Esophagus muscularis mucosa (tissue), 4 donors: ENCODE measurements at regions not wholly inside any gene's neighbourhood (a gene's known extent, or its start where the extent isn't known, plus 50 kb on each side); places are given as distances from the start of the nearest gene placed in this dataset.

ENCODE experiments used
- EP300 ChIP-seq: sonication (generic); formaldehyde crosslinking; IDR thresholded peaks from one replicate; pipeline ENCODE4 v1.6.1; 2017; ENCODE audit warnings: antibody characterized with exemption
- POLR2A ChIP-seq: fragments of 450-650 bp; IDR thresholded peaks from one replicate; pipeline ENCODE4 v1.6.1; 2017; ENCODE audit warnings: antibody characterized with exemption, moderate library complexity, mild to moderate bottlenecking, low read depth
- TF ChIP-seq, protein P1 (sequence below), 3 experiments: fragments of 200-600 bp in 2 of 3; fragments of 450-650 bp in 1 of 3; sonication (generic) in 2 of 3; IDR thresholded peaks; one replicate each; pipeline ENCODE4 v1.5.1; 2017 to 2019; ENCODE audit warnings: antibody characterized with exemption in 3 of 3, mild to moderate bottlenecking in 2 of 3, moderate library complexity in 1 of 3

DNA sequence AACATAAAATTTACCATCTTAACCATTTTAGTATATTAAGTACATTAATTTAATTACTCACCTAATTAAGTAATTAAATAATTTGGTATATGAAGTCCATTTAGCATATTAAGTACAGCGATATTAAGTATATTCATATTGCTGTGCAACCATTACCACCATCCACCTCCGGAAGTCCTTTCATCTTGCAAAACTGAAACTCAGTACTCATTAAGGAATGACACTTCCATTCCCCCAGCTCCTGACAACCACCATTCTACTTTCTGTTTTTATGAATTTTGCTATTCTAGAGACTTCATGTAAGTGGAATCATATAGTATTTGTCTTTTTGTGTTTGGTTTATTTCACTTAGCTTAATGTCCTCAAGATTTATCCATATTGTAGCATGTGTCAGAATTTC, 61.1 kb upstream of the GTSF1L start:
- TF ChIP-seq, protein P1, sequence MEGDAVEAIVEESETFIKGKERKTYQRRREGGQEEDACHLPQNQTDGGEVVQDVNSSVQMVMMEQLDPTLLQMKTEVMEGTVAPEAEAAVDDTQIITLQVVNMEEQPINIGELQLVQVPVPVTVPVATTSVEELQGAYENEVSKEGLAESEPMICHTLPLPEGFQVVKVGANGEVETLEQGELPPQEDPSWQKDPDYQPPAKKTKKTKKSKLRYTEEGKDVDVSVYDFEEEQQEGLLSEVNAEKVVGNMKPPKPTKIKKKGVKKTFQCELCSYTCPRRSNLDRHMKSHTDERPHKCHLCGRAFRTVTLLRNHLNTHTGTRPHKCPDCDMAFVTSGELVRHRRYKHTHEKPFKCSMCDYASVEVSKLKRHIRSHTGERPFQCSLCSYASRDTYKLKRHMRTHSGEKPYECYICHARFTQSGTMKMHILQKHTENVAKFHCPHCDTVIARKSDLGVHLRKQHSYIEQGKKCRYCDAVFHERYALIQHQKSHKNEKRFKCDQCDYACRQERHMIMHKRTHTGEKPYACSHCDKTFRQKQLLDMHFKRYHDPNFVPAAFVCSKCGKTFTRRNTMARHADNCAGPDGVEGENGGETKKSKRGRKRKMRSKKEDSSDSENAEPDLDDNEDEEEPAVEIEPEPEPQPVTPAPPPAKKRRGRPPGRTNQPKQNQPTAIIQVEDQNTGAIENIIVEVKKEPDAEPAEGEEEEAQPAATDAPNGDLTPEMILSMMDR (IDR thresholded peaks at IDR 0.05): no peak
- no peak for TF ChIP-seq POLR2A
- TF ChIP-seq EP300: no peak
